Breast epithelium (tissue), 3 donors: ENCODE measurements at regions not wholly inside any gene's neighbourhood (a gene's known extent, or its start where the extent isn't known, plus 50 kb on each side); places are given as distances from the start of the nearest gene placed in this dataset.

Source experiments
- CTCF ChIP-seq, 3 donors: fragments of 450-650 bp; IDR thresholded peaks; one replicate each; pipeline ENCODE4 v1.5.1; 2016 to 2017; ENCODE audit warnings: antibody characterized with exemption in 3 of 3, mild to moderate bottlenecking in 3 of 3, moderate library complexity in 3 of 3
- POLR2A ChIP-seq: fragments of 450-650 bp; IDR thresholded peaks from one replicate; pipeline ENCODE4 v1.6.1; 2016; ENCODE audit warnings: antibody characterized with exemption, mild to moderate bottlenecking, moderate library complexity

GRCh38 chr3:164236851-164237250 lies 841.4 kb downstream of the SI start:
- TF ChIP-seq CTCF (IDR thresholded peaks at IDR 0.05) (no peak), POLR2A (no peak)
